Osteoblast (primary cell): ENCODE measurements at regions not wholly inside any gene's neighbourhood (a gene's known extent, or its start where the extent isn't known, plus 50 kb on each side); places are given as distances from the start of the nearest gene placed in this dataset.

Experiments used
- DNase-seq: peaks from one replicate; pipeline ENCODE4 v3.0.0; 2011; ENCODE audit warnings: low spot score, mixed read lengths; ENCODE audit not compliant: insufficient read length; ENCODE audit errors: missing footprints
- H2AFZ ChIP-seq: 2 replicates; pipeline ENCODE4 v1.6.0; 2011; ENCODE audit warnings: mild to moderate bottlenecking, low read length
- H3K27ac ChIP-seq: 2 replicates; pipeline ENCODE4 v1.5.1; 2011; ENCODE audit warnings: mild to moderate bottlenecking, low read depth, low read length, moderate library complexity
- H3K27me3 ChIP-seq: 2 replicates; pipeline ENCODE4 v1.6.0; 2012; ENCODE audit warnings: mild to moderate bottlenecking, control low read depth, inconsistent platforms, low read length, moderate library complexity; ENCODE audit not compliant: insufficient read depth
- H3K36me3 ChIP-seq: 2 replicates; pipeline ENCODE4 v1.5.1; 2011; ENCODE audit warnings: mild to moderate bottlenecking, low read length, control low read depth, moderate library complexity; ENCODE audit not compliant: insufficient read depth
- H3K4me1 ChIP-seq: 2 replicates; pipeline ENCODE4 v1.5.1; 2011; ENCODE audit warnings: mild to moderate bottlenecking, low read length, control low read depth, moderate library complexity; ENCODE audit not compliant: insufficient read depth
- H3K4me2 ChIP-seq: 2 replicates; pipeline ENCODE4 v1.6.0; 2011; ENCODE audit warnings: mild to moderate bottlenecking, low read length; ENCODE audit not compliant: insufficient read depth
- H3K4me3 ChIP-seq: fragments of 200-600 bp; sonication (generic); 3 replicates; pipeline ENCODE4 v1.5.1; 2012; ENCODE audit warnings: mild to moderate bottlenecking, low read length, inconsistent platforms; ENCODE audit not compliant: insufficient read depth
- H3K79me2 ChIP-seq: 2 replicates; pipeline ENCODE4 v1.6.0; 2012; ENCODE audit warnings: mild to moderate bottlenecking, low read length, control low read depth, inconsistent platforms; ENCODE audit not compliant: insufficient read depth
- H3K9me3 ChIP-seq: 2 replicates; pipeline ENCODE4 v1.5.1; 2011; ENCODE audit warnings: low read depth, low read length, control low read depth
- H4K20me1 ChIP-seq: 2 replicates; pipeline ENCODE4 v1.6.0; 2012; ENCODE audit warnings: mild to moderate bottlenecking, low read length, control low read depth; ENCODE audit not compliant: insufficient read depth
- CTCF ChIP-seq: IDR thresholded peaks from 2 replicates; pipeline ENCODE4 v1.5.1; 2011; ENCODE audit warnings: mild to moderate bottlenecking, low read depth, low read length, moderate library complexity; ENCODE audit errors: extremely low read depth

- no peak for DNase-seq
- Histone ChIP-seq H3K9me3 (peaks cover 2% of the 10 kb centered on the region), H4K20me1 (no peaks in the 10 kb centered on the region), H3K79me2 (no peaks in the 10 kb centered on the region), H3K27me3 (no peaks in the 10 kb centered on the region), H2AFZ (no peak overlapping the region), H3K4me2 (no peak overlapping the region), H3K4me3 (no peak overlapping the region), H3K36me3 (no peaks in the 10 kb centered on the region), H3K4me1 (no peaks in the 10 kb centered on the region), H3K27ac (no peak overlapping the region)
- TF ChIP-seq CTCF: no peak
Measured at GRCh38 chr5:8098081-8098480, 229.1 kb downstream of the MTRR start.

DNA sequence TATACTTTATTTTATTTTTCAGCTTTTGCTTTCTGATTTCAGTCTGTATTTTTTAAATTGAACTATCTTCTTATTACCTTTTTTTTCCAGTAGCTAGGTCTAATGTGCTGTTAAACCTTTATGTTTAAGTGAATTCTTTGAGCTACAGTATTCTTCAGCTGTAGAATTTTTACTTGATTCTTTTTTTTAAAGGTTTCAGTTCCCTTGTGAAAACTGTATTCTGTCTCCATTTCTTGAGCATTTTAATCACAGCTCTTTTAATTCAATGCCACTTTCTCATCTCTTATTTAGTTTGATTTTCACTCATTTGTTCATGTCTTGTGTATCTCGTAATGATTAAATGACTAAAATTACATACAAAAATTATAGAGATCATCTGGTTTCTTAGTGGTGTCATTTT is 233.8 kb downstream of the MTRR start:
- Histone ChIP-seq H3K27ac (no peak overlapping the region), H4K20me1 (no peaks in the 10 kb centered on the region), H3K9me3 (no peaks in the 10 kb centered on the region), H3K4me2 (no peak overlapping the region), H3K4me1 (no peaks in the 10 kb centered on the region), H3K27me3 (no peaks in the 10 kb centered on the region), H3K79me2 (no peaks in the 10 kb centered on the region), H3K4me3 (no peak overlapping the region), H2AFZ (no peak overlapping the region), H3K36me3 (no peaks in the 10 kb centered on the region)
- no peak for TF ChIP-seq CTCF
- DNase-seq: no peak

- Histone ChIP-seq H3K27me3 (no peaks in the 10 kb centered on the region), H3K9me3 (no peaks in the 10 kb centered on the region), H3K4me1 (no peaks in the 10 kb centered on the region), H3K4me3 (no peak overlapping the region), H3K36me3 (no peaks in the 10 kb centered on the region), H3K4me2 (no peak overlapping the region), H3K27ac (no peak overlapping the region), H3K79me2 (no peaks in the 10 kb centered on the region), H2AFZ (no peak overlapping the region), H4K20me1 (no peaks in the 10 kb centered on the region)
- TF ChIP-seq CTCF: no peak
- DNase-seq: no peak
Measured at GRCh38 chr5:8114597-8115266, 245.8 kb downstream of the MTRR start.

DNA sequence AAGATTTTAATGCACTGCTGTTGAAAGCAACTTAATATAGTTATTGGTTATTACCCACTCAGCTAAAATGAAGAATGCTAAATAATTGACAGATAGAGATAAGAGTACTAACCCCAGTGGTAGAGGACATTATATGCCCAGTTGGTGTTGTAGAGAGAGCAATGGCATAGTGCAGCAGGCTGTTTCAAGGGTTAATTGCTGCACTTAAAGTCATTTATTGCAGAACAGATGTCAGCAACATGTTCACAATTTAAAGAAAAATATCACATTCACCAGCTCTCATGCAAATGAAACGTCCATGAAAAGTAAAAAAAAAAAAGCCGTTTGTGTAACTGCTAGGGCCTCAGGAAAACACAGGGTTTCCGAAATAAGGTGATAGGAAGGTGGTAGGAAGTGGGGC is 254.6 kb downstream of the MTRR start:
- Histone ChIP-seq H3K27ac (no peak overlapping the region), H3K4me1 (no peaks in the 10 kb centered on the region), H4K20me1 (no peaks in the 10 kb centered on the region), H3K4me3 (no peak overlapping the region), H3K4me2 (no peak overlapping the region), H3K9me3 (peaks cover 2% of the 10 kb centered on the region), H2AFZ (no peak overlapping the region), H3K27me3 (no peaks in the 10 kb centered on the region), H3K36me3 (no peaks in the 10 kb centered on the region), H3K79me2 (no peaks in the 10 kb centered on the region)
- TF ChIP-seq CTCF: no peak
- no peak for DNase-seq
